ENCODE measurements at regions not wholly inside any gene's neighbourhood (a gene's known extent, or its start where the extent isn't known, plus 50 kb on each side); places are given as distances from the start of the nearest gene placed in this dataset.
A peak's percentile ranks its signal among the peaks of the same experiment; 100 is the strongest.

- H3K4me3 ChIP-seq (ENCODE audit: extremely low read depth in 1 of 4, insufficient read depth in 2 of 4, low read depth in 3 of 4, low read length in 4 of 4) = no peak overlapping the region
- FAIRE-seq (no peak), DNase-seq (ENCODE audit: low read depth in 1 of 2, low spot score in 2 of 2) (no peak)
- ChIA-PET CTCF (ENCODE audit: partially characterized antibody) (interaction anchor here (0.7 to 1.7 kb wide), 4 partner anchors 8 to 122 kb away, joined by 3 to 5 read pairs (median 4); no protein-coding TSS in a partner anchor), POLR2A (ENCODE audit: partially characterized antibody) (no interaction called here)
- H2BK5ac ChIP-seq (ENCODE audit: low read depth, low read length) = no peak overlapping the region
- H4K8ac ChIP-seq (ENCODE audit: extremely low read depth, insufficient read depth, low read length) = no peak overlapping the region
- no peak overlapping the region for H3K4me2 ChIP-seq (ENCODE audit: insufficient read depth in 1 of 2, low read depth in 2 of 2, low read length in 2 of 2)
- no peak overlapping the region for H3K18ac ChIP-seq (ENCODE audit: extremely low read depth, low read length)
- H3K79me1 ChIP-seq (ENCODE audit: low read depth, low read length) = no peaks in the 10 kb centered on the region
- H3K27ac ChIP-seq (ENCODE audit: low read depth, low read length) = no peak overlapping the region
- peak overlapping the region; percentile 78; the same call in 1 of the 2 replicates for H2AFZ ChIP-seq (ENCODE audit: low read length)
- no peaks in the 10 kb centered on the region for H3K36me3 ChIP-seq (ENCODE audit: control insufficient read depth in 2 of 4, insufficient read depth in 4 of 4, low read length in 3 of 4)
- no peak overlapping the region for H3K14ac ChIP-seq (ENCODE audit: insufficient read length)
- no peak overlapping the region for H3K9ac ChIP-seq (replicated peaks in 1 of 4; ENCODE audit: extremely low read depth in 1 of 4, low read depth in 3 of 4, low read length in 3 of 4)
- H2AK5ac ChIP-seq (ENCODE audit: low read depth, low read length) = no peak overlapping the region
- no peaks in the 10 kb centered on the region for H3K27me3 ChIP-seq (replicated peaks in 1 of 4; ENCODE audit: control insufficient read depth in 3 of 4, extremely low read depth in 1 of 4, insufficient read depth in 3 of 4, low read length in 3 of 4)
- H2BK15ac ChIP-seq (ENCODE audit: low read length) = no peak overlapping the region
- no peak overlapping the region for H3K23ac ChIP-seq (ENCODE audit: insufficient read length)
- 82% methylated on average over 6 of the region's 6 CpGs; no CpG with 5 or more reads in 1 of the 2 experiments for WGBS, 2 experiments (ENCODE audit: extremely low coverage in 1 of 2, insufficient coverage in 1 of 2, insufficient read length in 1 of 2, insufficient replicate concordance in 2 of 2, low coverage in 1 of 2, low lambda C conversion rate in 2 of 2, missing lambda C conversion rate in 1 of 2)
- H2BK20ac ChIP-seq (ENCODE audit: low read length) = no peak overlapping the region
- H2BK12ac ChIP-seq (ENCODE audit: low read depth, low read length) = no peak overlapping the region
- no peaks in the 10 kb centered on the region for H3K23me2 ChIP-seq (ENCODE audit: low read depth, low read length)
- H3K79me2 ChIP-seq (ENCODE audit: control insufficient read depth in 1 of 2, insufficient read depth in 2 of 2, low read length in 2 of 2) = no peaks in the 10 kb centered on the region
- H4K91ac ChIP-seq (replicated peaks; ENCODE audit: insufficient read length, low read length) = no peak overlapping the region
- H2BK120ac ChIP-seq (replicated peaks; ENCODE audit: low read depth, low read length) = no peak overlapping the region
- no peak overlapping the region for H4K5ac ChIP-seq (ENCODE audit: insufficient read length, low read depth, low read length)
- H4K20me1 ChIP-seq (replicated peaks in 1 of 2; ENCODE audit: control insufficient read depth in 1 of 2, insufficient read depth in 2 of 2, low read length in 2 of 2) = no peaks in the 10 kb centered on the region
- H3K4ac ChIP-seq (replicated peaks; ENCODE audit: insufficient read length, low read depth, low read length) = no peak overlapping the region
- no peaks in the 10 kb centered on the region for H3K9me3 ChIP-seq (ENCODE audit: insufficient read depth in 2 of 2, low read depth in 1 of 2, low read length in 1 of 2)
- TF ChIP-seq EP300 (IDR thresholded peaks at IDR 0.05; ENCODE audit: borderline replicate concordance in 1 of 2, low read depth in 2 of 2, low read length in 2 of 2) = no peak
- TF ChIP-seq EZH2 (IDR thresholded peaks at IDR 0.05; ENCODE audit: low read depth, low read length, severe bottlenecking) = no peak
- TF ChIP-seq, protein P1, sequence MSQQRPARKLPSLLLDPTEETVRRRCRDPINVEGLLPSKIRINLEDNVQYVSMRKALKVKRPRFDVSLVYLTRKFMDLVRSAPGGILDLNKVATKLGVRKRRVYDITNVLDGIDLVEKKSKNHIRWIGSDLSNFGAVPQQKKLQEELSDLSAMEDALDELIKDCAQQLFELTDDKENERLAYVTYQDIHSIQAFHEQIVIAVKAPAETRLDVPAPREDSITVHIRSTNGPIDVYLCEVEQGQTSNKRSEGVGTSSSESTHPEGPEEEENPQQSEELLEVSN (IDR thresholded peaks at IDR 0.05) = no peak
- H3K4me1 ChIP-seq (replicated peaks in 1 of 4; ENCODE audit: control insufficient read depth in 3 of 4, insufficient read depth in 4 of 4, low read length in 3 of 4) = 0 out of 7 replicates have a peak, but pooled peaks cover 0 to 1% (median 0%) of the 10 kb centered on the region in 4 experiments
- no peak overlapping the region for H3K56ac ChIP-seq (replicated peaks; ENCODE audit: insufficient read length, low read depth, low read length)
Measured at GRCh38 chr3:150062492-150062891, 91.8 kb upstream of the PFN2 start.
